RWPE1 (cell line): ENCODE measurements at regions not wholly inside any gene's neighbourhood (a gene's known extent, or its start where the extent isn't known, plus 50 kb on each side); places are given as distances from the start of the nearest gene placed in this dataset.

Experiments
- CTCF ChIA-PET: fragments of 350-600 bp; sonication (Branson Sonifier 250); formaldehyde crosslinking; extraction: SDS; loops from one replicate; lab custom pipeline; 2021; lab: Yijun Ruan, JAX
- POLR2A ChIA-PET: fragments of 400-600 bp; formaldehyde crosslinking; extraction: SDS; loops from one replicate; lab custom pipeline; 2020; ENCODE audit warnings: antibody characterized with exemption; ENCODE audit not compliant: low non-redundant PET; lab: Yijun Ruan, JAX
- DNase-seq: peaks from one replicate; pipeline ENCODE4 v3.0.0; 2012; ENCODE audit warnings: low spot score
- H3K27ac ChIP-seq: fragments of 450-650 bp; 2 replicates; pipeline ENCODE4 v1.5.1; 2017
- TF ChIP-seq, protein P1 (sequence below): fragments of 450-650 bp; conservative IDR thresholded peaks from 2 replicates; pipeline ENCODE4 v1.5.1; 2017; ENCODE audit warnings: low read depth, mild to moderate bottlenecking

- H3K27ac ChIP-seq: no peak overlapping the region
- ChIA-PET CTCF (no interaction called here), POLR2A (no interaction called here)
- no peak for DNase-seq
- TF ChIP-seq, protein P1, sequence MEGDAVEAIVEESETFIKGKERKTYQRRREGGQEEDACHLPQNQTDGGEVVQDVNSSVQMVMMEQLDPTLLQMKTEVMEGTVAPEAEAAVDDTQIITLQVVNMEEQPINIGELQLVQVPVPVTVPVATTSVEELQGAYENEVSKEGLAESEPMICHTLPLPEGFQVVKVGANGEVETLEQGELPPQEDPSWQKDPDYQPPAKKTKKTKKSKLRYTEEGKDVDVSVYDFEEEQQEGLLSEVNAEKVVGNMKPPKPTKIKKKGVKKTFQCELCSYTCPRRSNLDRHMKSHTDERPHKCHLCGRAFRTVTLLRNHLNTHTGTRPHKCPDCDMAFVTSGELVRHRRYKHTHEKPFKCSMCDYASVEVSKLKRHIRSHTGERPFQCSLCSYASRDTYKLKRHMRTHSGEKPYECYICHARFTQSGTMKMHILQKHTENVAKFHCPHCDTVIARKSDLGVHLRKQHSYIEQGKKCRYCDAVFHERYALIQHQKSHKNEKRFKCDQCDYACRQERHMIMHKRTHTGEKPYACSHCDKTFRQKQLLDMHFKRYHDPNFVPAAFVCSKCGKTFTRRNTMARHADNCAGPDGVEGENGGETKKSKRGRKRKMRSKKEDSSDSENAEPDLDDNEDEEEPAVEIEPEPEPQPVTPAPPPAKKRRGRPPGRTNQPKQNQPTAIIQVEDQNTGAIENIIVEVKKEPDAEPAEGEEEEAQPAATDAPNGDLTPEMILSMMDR: no peak
Measured at GRCh38 chr7:98526059-98526458, 91.0 kb upstream of the NPTX2 start.

- DNase-seq: no peak
- TF ChIP-seq, protein P1: no peak
- ChIA-PET POLR2A (no interaction called here), CTCF (no interaction called here)
- H3K27ac ChIP-seq: no peak overlapping the region
Measured at GRCh38 chr7:98521089-98521692, 95.9 kb upstream of the NPTX2 start.

DNA sequence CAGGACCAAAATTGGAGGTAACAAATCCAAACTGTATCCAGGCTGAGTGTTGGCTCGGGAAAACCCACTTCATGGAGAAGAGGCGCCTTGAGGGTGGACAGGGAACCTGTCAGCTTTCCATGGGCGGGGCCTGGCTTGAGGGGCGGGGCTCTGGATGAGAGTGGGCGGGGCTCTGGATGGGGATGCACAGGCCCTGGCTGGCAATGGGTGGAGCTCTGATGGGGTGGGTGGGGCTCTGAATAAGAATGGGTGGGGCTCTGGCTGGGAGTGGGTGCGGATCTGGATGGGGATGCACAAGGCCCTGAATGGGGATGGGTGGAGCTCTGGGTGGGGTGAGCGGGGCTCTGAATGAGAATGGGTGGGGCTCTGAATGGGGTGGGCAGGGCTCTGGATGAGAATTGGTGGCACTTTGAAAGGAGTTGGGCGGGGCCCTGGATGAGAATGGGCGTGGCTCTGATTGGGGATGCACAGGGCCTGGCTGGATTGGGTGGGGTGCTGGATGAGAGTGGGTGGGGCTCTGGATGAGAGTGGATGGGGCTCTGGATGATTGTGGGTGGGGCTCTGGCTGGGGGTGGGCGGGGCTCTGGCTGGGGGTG is 96.6 kb upstream of the NPTX2 start:
- peak; percentile 49 for DNase-seq
- H3K27ac ChIP-seq: no peak overlapping the region
- CTCF ChIA-PET: no interaction called here
- POLR2A ChIA-PET: no interaction called here
- TF ChIP-seq, protein P1: no peak

DNA sequence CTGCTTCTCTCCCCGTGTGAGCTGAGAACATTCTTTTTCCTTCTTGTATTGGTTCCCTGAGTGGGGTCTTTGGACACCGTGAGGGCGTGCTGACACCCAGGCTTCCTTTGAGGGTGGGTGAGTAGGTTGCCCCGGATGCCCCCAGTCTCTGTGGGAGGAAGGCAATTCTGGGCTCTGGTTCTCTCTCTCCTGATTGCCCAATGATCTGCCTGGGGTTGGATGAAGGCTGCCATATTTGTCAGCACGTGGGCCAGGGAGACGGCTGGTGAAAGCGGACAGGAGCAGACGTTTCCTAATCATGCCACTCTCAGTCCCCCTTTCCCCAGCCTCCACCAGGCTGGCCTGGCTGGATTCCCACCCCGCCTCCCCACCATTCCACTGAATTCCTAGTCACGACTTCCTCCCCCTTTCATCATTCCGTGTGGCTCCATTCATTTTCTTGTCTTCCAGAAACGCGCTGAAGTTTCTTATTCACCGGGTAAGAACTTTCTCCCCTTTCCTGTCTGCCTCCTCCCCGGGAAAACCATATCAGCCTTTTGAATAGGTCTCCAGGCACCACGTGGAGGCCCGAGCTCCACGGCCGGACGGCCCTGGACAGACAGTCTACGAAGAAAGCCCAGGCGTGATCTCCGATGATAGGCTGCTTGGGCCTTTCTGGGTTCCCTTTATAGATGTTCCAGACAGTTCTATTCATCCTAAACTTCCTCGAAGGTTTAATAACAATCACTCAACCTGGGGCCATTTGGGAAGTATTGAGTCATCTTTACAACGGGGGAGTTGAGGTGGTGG is 98.7 kb upstream of the NPTX2 start:
- no peak for DNase-seq
- TF ChIP-seq, protein P1: no peak
- POLR2A ChIA-PET: no interaction called here
- H3K27ac ChIP-seq: no peak overlapping the region
- CTCF ChIA-PET: no interaction called here

DNA sequence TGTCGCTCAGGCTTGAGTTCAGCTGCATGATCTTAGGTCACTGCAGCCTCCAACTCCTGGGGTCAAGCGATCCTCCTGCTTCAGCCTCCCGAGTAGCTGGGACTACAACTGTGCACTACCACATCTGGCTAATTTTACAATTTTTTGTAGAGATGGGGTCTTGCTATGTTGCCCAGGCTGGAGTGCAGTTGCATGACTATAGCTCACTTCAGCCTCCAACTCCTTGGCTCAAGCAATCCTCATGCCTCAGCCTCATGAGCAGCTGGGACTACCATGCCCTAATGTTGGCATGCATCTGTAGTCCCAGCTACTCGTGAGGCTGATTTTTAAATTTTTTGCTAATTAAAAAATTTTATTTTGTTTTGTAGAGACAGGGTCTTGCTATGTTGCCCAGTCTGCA is 101.9 kb upstream of the NPTX2 start:
- POLR2A ChIA-PET: no interaction called here
- H3K27ac ChIP-seq: no peak overlapping the region
- no peak for DNase-seq
- TF ChIP-seq, protein P1: no peak
- CTCF ChIA-PET: interaction anchor here (0.6 to 0.9 kb wide), 2 partner anchors 31 to 47 kb away, joined by 3 to 4 read pairs; no protein-coding TSS in a partner anchor

- no peak for DNase-seq
- CTCF ChIA-PET: interaction anchor here (0.9 kb wide), 1 partner anchor 48 kb away, joined by 3 read pairs; no protein-coding TSS in a partner anchor
- no peak overlapping the region for H3K27ac ChIP-seq
- TF ChIP-seq, protein P1: no peak
- POLR2A ChIA-PET: no interaction called here
Measured at GRCh38 chr7:98514211-98515031, 102.7 kb upstream of the NPTX2 start.
